ENCODE measurements at regions not wholly inside any gene's neighbourhood (a gene's known extent, or its start where the extent isn't known, plus 50 kb on each side); places are given as distances from the start of the nearest gene placed in this dataset.

DNA sequence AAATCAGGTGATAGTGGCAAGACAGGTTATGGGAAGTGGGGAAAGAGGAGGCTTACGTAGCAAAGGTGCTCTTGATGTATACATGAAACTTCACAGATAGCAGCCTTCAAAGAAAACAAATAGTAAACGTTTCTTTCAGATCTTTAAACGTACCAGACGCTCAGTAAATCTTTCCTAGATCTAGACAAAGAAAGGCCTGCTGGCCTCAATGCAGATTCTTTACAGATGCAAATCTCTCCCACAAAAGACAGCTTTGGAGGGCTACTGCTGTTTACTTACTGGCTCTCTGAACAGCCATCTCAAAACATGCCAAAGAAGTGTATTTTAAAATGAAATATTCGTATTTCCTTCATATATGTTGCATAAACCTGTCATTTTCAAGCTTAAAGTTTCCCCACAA is 1279.9 kb upstream of the NRXN1 start:
- no peaks in the 10 kb centered on the region for H3K9me2 ChIP-seq (ENCODE audit: insufficient read depth)
- H3K4me1 ChIP-seq (ENCODE audit: insufficient read depth), result no peaks in the 10 kb centered on the region
- H3K27me3 ChIP-seq (replicated peaks; ENCODE audit: insufficient read depth), result no peaks in the 10 kb centered on the region
- H3K4me2 ChIP-seq (ENCODE audit: unreplicated experiment), result no peak overlapping the region
- no peaks in the 10 kb centered on the region for H3K79me2 ChIP-seq (ENCODE audit: insufficient read depth)
- no peak overlapping the region for H3K9ac ChIP-seq
- no peak for TF ChIP-seq EZH2 (IDR thresholded peaks at IDR 0.05; ENCODE audit: insufficient read depth, poor library complexity, severe bottlenecking)
- TF ChIP-seq EZH2phosphoT487 (IDR thresholded peaks at IDR 0.05; ENCODE audit: insufficient read depth, low read depth), result no peak
- no peaks in the 10 kb centered on the region for H3F3A ChIP-seq (ENCODE audit: insufficient read depth)
- no peaks in the 10 kb centered on the region for H3K36me3 ChIP-seq (ENCODE audit: low read depth)
- H3K9me3 ChIP-seq (ENCODE audit: low read depth), result no peaks in the 10 kb centered on the region
- no peak overlapping the region for H2AFZ ChIP-seq
- no peak overlapping the region for H3K27ac ChIP-seq
- in situ Hi-C loops (cut with MboI), result no loop called here
- no peak for DNase-seq
- WGBS, 2 experiments (ENCODE audit: low coverage in 1 of 2, low lambda C conversion rate in 2 of 2, missing lambda C conversion rate in 2 of 2), result 7% methylated on average over 5 of the region's 5 CpGs
- no peak overlapping the region for H3K4me3 ChIP-seq
- no peaks in the 10 kb centered on the region for H4K20me1 ChIP-seq (ENCODE audit: insufficient read depth)

- Histone ChIP-seq H3K9me2 (ENCODE audit: insufficient read depth) (no peaks in the 10 kb centered on the region), H3K9me3 (ENCODE audit: low read depth) (no peaks in the 10 kb centered on the region), H3K4me1 (ENCODE audit: insufficient read depth) (no peaks in the 10 kb centered on the region), H3K36me3 (ENCODE audit: low read depth) (no peaks in the 10 kb centered on the region), H2AFZ (no peak overlapping the region), H3K27ac (no peak overlapping the region), H3K4me3 (no peak overlapping the region), H3K4me2 (ENCODE audit: unreplicated experiment) (no peak overlapping the region), H3K27me3 (replicated peaks; ENCODE audit: insufficient read depth) (no peaks in the 10 kb centered on the region), H3F3A (ENCODE audit: insufficient read depth) (no peaks in the 10 kb centered on the region), H3K79me2 (ENCODE audit: insufficient read depth) (no peaks in the 10 kb centered on the region), H3K9ac (no peak overlapping the region), H4K20me1 (ENCODE audit: insufficient read depth) (no peaks in the 10 kb centered on the region)
- no peak for DNase-seq
- in situ Hi-C loops (cut with MboI), result no loop called here
- no peak for TF ChIP-seq EZH2phosphoT487 (IDR thresholded peaks at IDR 0.05; ENCODE audit: insufficient read depth, low read depth)
- no peak for TF ChIP-seq EZH2 (IDR thresholded peaks at IDR 0.05; ENCODE audit: insufficient read depth, poor library complexity, severe bottlenecking)
- WGBS, 2 experiments (ENCODE audit: low coverage in 1 of 2, low lambda C conversion rate in 2 of 2, missing lambda C conversion rate in 2 of 2), result 17 to 24% methylated on average over 2 of the region's 2 CpGs
Observed at GRCh38 chr2:52308156-52308555, 1276.2 kb upstream of the NRXN1 start.

GRCh38 chr2:52294628-52295027 is 1262.7 kb upstream of the NRXN1 start:
- H3K9me2 ChIP-seq (ENCODE audit: insufficient read depth), result no peaks in the 10 kb centered on the region
- H2AFZ ChIP-seq, result no peak overlapping the region
- H3K27me3 ChIP-seq (replicated peaks; ENCODE audit: insufficient read depth), result no peaks in the 10 kb centered on the region
- H3K79me2 ChIP-seq (ENCODE audit: insufficient read depth), result no peaks in the 10 kb centered on the region
- no peak for DNase-seq
- no peaks in the 10 kb centered on the region for H4K20me1 ChIP-seq (ENCODE audit: insufficient read depth)
- H3K4me1 ChIP-seq (ENCODE audit: insufficient read depth), result no peaks in the 10 kb centered on the region
- H3K9ac ChIP-seq, result no peak overlapping the region
- H3K36me3 ChIP-seq (ENCODE audit: low read depth), result no peaks in the 10 kb centered on the region
- TF ChIP-seq EZH2 (IDR thresholded peaks at IDR 0.05; ENCODE audit: insufficient read depth, poor library complexity, severe bottlenecking), result no peak
- no peak for TF ChIP-seq EZH2phosphoT487 (IDR thresholded peaks at IDR 0.05; ENCODE audit: insufficient read depth, low read depth)
- H3K4me3 ChIP-seq, result no peak overlapping the region
- no peak overlapping the region for H3K27ac ChIP-seq
- H3K4me2 ChIP-seq (ENCODE audit: unreplicated experiment), result no peak overlapping the region
- H3F3A ChIP-seq (ENCODE audit: insufficient read depth), result no peaks in the 10 kb centered on the region
- in situ Hi-C loops (cut with MboI), result no loop called here
- 22 to 26% methylated on average over 1 of the region's 1 CpG for WGBS, 2 experiments (ENCODE audit: low coverage in 1 of 2, low lambda C conversion rate in 2 of 2, missing lambda C conversion rate in 2 of 2)
- H3K9me3 ChIP-seq (ENCODE audit: low read depth), result no peaks in the 10 kb centered on the region

- no peaks in the 10 kb centered on the region for H3K79me2 ChIP-seq (ENCODE audit: insufficient read depth)
- 0 to 3% methylated on average over 1 of the region's 1 CpG for WGBS, 2 experiments (ENCODE audit: low coverage in 1 of 2, low lambda C conversion rate in 2 of 2, missing lambda C conversion rate in 2 of 2)
Observed at GRCh38 chr2:52292801-52293200, 1260.9 kb upstream of the NRXN1 start.

DNA sequence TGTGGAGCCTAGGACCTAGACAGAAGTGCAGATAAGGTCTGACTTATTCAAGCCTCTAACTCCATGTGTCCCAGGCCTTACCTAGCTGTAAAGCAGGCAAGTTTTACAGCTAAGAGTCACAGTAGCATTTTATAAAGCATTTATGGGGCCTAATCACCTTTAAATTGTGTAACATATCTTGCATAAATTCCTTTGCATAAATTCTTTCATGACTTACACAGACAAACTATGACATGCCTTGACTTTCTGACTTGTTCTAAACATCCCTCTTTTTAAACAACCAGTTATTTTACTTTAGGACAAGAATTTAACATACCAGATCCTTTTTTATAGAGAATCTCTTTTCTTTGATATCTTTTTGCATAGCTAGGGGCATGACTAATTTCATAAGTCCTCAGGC is 1257.8 kb upstream of the NRXN1 start:
- H3K4me2 ChIP-seq (ENCODE audit: unreplicated experiment), result no peak overlapping the region
- H3K27me3 ChIP-seq (replicated peaks; ENCODE audit: insufficient read depth), result no peaks in the 10 kb centered on the region
- H3K9me3 ChIP-seq (ENCODE audit: low read depth), result no peaks in the 10 kb centered on the region
- no peak overlapping the region for H3K27ac ChIP-seq
- H3K4me1 ChIP-seq (ENCODE audit: insufficient read depth), result no peaks in the 10 kb centered on the region
- no peak overlapping the region for H3K4me3 ChIP-seq
- no peaks in the 10 kb centered on the region for H3K79me2 ChIP-seq (ENCODE audit: insufficient read depth)
- H3K9me2 ChIP-seq (ENCODE audit: insufficient read depth), result no peaks in the 10 kb centered on the region
- TF ChIP-seq EZH2phosphoT487 (IDR thresholded peaks at IDR 0.05; ENCODE audit: insufficient read depth, low read depth) (no peak), EZH2 (IDR thresholded peaks at IDR 0.05; ENCODE audit: insufficient read depth, poor library complexity, severe bottlenecking) (no peak)
- H4K20me1 ChIP-seq (ENCODE audit: insufficient read depth), result no peaks in the 10 kb centered on the region
- no peaks in the 10 kb centered on the region for H3K36me3 ChIP-seq (ENCODE audit: low read depth)
- in situ Hi-C loops (cut with MboI), result no loop called here
- no peaks in the 10 kb centered on the region for H3F3A ChIP-seq (ENCODE audit: insufficient read depth)
- DNase-seq, result no peak
- no peak overlapping the region for H2AFZ ChIP-seq
- H3K9ac ChIP-seq, result no peak overlapping the region

More at GRCh38 chr2:52292801-52293200, 1260.9 kb upstream of the NRXN1 start:
- in situ Hi-C loops (cut with MboI), result no loop called here
- Histone ChIP-seq H3F3A (ENCODE audit: insufficient read depth) (no peaks in the 10 kb centered on the region), H3K4me2 (ENCODE audit: unreplicated experiment) (no peak overlapping the region), H3K9me3 (ENCODE audit: low read depth) (no peaks in the 10 kb centered on the region), H3K36me3 (ENCODE audit: low read depth) (no peaks in the 10 kb centered on the region), H3K4me1 (ENCODE audit: insufficient read depth) (no peaks in the 10 kb centered on the region), H3K27ac (no peak overlapping the region), H4K20me1 (ENCODE audit: insufficient read depth) (no peaks in the 10 kb centered on the region), H3K27me3 (replicated peaks; ENCODE audit: insufficient read depth) (no peaks in the 10 kb centered on the region), H3K9me2 (ENCODE audit: insufficient read depth) (no peaks in the 10 kb centered on the region), H3K9ac (no peak overlapping the region), H3K4me3 (no peak overlapping the region), H2AFZ (no peak overlapping the region)
- TF ChIP-seq EZH2 (IDR thresholded peaks at IDR 0.05; ENCODE audit: insufficient read depth, poor library complexity, severe bottlenecking) (no peak), EZH2phosphoT487 (IDR thresholded peaks at IDR 0.05; ENCODE audit: insufficient read depth, low read depth) (no peak)
- DNase-seq, result no peak

Measured in GM23248 (cell line).